ENCODE measurements at regions not wholly inside any gene's neighbourhood (a gene's known extent, or its start where the extent isn't known, plus 50 kb on each side); places are given as distances from the start of the nearest gene placed in this dataset.

GRCh38 chr7:16933296-16934279, 51.8 kb upstream of the AGR3 start:
- TF ChIP-seq RAD21 (conservative IDR thresholded peaks at IDR 0.05 in 1 of 2, IDR thresholded peaks at IDR 0.05 in 1 of 2): no peak
- no peak for TF ChIP-seq MYC (IDR thresholded peaks at IDR 0.05; ENCODE audit: borderline replicate concordance, low read length)
- no peak for TF ChIP-seq CTCF (IDR thresholded peaks at IDR 0.05)
